ENCODE measurements at regions not wholly inside any gene's neighbourhood (a gene's known extent, or its start where the extent isn't known, plus 50 kb on each side); places are given as distances from the start of the nearest gene placed in this dataset.

DNA sequence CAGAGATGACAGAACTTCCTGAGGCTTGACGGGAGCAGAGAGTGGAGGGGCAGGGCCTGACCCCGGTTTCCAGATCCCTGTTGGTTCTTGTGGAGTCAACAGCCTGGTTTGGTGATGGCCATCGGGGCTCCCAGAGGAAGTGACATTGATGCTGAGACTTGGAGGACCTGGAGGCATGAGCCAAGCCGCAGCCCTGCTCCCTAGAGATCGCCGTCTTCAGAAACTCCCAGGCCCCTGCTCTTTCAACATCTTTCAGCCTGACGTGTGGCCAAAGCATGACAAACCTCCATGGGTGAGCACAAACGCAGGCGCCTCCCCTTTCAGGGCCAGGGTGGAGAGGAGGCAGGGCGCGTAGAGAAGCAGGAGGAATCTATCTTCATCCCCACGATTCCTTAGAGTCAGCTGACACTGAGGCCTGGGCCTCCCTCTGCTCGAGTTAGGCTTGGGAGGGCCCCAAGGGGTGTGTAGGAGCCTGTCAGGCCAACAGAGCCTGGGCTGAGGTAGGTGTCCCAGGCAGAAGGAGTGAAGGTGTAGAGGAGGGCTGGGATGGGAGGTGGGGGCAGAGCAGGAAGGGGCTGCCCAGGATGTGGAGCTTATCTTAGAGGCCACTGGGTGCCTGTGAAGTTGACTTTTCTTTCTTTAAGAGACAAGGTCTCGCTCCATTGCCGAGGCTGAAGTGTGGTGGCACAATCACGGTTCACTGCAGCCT lies 56.1 kb upstream of the MED9 start:
- Histone ChIP-seq H3K4me1 (peaks cover 33% of the 10 kb centered on the region), H3K36me3 (ENCODE audit: control insufficient read depth, insufficient read depth, low read length) (no peaks in the 10 kb centered on the region), H3K27me3 (replicated peaks; ENCODE audit: control insufficient read depth, insufficient read depth, low read length) (no peaks in the 10 kb centered on the region), H3K9me3 (peaks cover 39% of the 10 kb centered on the region), H3K4me3 (ENCODE audit: low read depth, low read length) (no peak overlapping the region)
- Mint-ChIP-seq H3K27me3 (ENCODE audit: insufficient read depth, unreplicated experiment) (no peaks in the 10 kb centered on the region), H3K9me3 (ENCODE audit: unreplicated experiment) (peaks cover 31% of the 10 kb centered on the region), H3K36me3 (ENCODE audit: insufficient read depth, unreplicated experiment) (peaks cover 5% of the 10 kb centered on the region), H3K4me3 (ENCODE audit: unreplicated experiment) (no peak overlapping the region), H3K4me1 (ENCODE audit: low read depth, unreplicated experiment) (peaks cover 34% of the 10 kb centered on the region), H3K27ac (ENCODE audit: unreplicated experiment) (no peak overlapping the region)
- ChIA-PET POLR2A (no interaction called here), CTCF (no interaction called here)
- no peak for DNase-seq
- TF ChIP-seq, protein P1, sequence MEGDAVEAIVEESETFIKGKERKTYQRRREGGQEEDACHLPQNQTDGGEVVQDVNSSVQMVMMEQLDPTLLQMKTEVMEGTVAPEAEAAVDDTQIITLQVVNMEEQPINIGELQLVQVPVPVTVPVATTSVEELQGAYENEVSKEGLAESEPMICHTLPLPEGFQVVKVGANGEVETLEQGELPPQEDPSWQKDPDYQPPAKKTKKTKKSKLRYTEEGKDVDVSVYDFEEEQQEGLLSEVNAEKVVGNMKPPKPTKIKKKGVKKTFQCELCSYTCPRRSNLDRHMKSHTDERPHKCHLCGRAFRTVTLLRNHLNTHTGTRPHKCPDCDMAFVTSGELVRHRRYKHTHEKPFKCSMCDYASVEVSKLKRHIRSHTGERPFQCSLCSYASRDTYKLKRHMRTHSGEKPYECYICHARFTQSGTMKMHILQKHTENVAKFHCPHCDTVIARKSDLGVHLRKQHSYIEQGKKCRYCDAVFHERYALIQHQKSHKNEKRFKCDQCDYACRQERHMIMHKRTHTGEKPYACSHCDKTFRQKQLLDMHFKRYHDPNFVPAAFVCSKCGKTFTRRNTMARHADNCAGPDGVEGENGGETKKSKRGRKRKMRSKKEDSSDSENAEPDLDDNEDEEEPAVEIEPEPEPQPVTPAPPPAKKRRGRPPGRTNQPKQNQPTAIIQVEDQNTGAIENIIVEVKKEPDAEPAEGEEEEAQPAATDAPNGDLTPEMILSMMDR (IDR thresholded peaks at IDR 0.05; ENCODE audit: insufficient read depth in 1 of 2, low read depth in 1 of 2, low read length in 1 of 2, severe bottlenecking in 1 of 2, unreplicated experiment in 1 of 2): no peak
- intact Hi-C loops (cut with micrococcal nuclease; ENCODE audit: unreplicated experiment): no loop called here
- no TSS peak for BruUV-seq (replicated peaks)

DNA sequence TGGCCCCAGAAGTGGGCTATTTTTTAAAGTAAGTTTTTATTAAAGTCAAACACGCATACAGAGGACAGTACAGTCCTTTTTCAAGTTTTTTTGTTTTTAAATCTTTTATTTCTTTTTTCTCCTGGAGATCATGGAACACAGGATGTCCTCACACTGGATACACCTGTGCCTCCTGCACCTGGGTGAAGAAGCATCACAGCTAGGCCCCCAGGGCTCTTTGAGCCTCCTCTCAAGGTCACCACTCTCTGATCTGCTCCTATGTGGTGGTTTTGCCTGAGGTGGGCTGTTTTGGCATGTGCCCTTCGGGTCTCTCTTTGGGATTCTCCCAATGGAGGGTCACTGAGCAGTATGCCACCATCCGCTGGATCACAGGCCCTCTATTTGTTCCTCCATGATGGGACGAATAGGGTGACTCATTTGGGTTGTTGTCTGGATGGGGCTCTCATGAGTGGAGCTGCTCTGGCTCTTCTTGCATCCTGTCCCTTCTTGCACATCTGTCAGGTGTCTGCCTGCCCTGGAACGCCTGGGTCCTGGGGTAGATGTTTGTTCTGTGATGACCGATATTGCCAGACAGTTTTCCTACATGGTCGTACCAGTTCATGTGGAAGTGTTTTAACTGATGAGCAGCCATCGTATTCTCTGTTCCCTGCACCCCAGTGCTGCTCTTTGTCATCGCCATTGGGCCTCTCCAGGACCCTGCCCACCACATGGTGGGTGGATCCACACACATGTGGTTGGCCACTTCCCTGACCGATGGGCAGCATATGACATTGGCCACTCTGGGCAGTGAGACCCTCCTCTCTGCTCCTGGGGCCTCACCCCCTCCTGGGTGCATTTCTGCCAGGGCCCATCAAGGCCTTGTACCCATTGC lies 55.2 kb upstream of the MED9 start:
- Mint-ChIP-seq H3K36me3 (ENCODE audit: insufficient read depth, unreplicated experiment) (peaks cover 5% of the 10 kb centered on the region), H3K27ac (ENCODE audit: unreplicated experiment) (no peak overlapping the region), H3K4me3 (ENCODE audit: unreplicated experiment) (no peak overlapping the region), H3K9me3 (ENCODE audit: unreplicated experiment) (peaks cover 31% of the 10 kb centered on the region), H3K27me3 (ENCODE audit: insufficient read depth, unreplicated experiment) (no peaks in the 10 kb centered on the region), H3K4me1 (ENCODE audit: low read depth, unreplicated experiment) (peaks cover 25% of the 10 kb centered on the region)
- CTCF ChIA-PET: no interaction called here
- H3K4me1 ChIP-seq: peaks cover 24% of the 10 kb centered on the region
- no peak for DNase-seq
- peaks cover 40% of the 10 kb centered on the region for H3K9me3 ChIP-seq
- POLR2A ChIA-PET: no interaction called here
- no peaks in the 10 kb centered on the region for H3K36me3 ChIP-seq (ENCODE audit: control insufficient read depth, insufficient read depth, low read length)
- no peak overlapping the region for H3K4me3 ChIP-seq (ENCODE audit: low read depth, low read length)
- H3K27me3 ChIP-seq (replicated peaks; ENCODE audit: control insufficient read depth, insufficient read depth, low read length): no peaks in the 10 kb centered on the region
- intact Hi-C loops (cut with micrococcal nuclease; ENCODE audit: unreplicated experiment): no loop called here
- TF ChIP-seq, protein P1 (IDR thresholded peaks at IDR 0.05; ENCODE audit: insufficient read depth in 1 of 2, low read depth in 1 of 2, low read length in 1 of 2, severe bottlenecking in 1 of 2, unreplicated experiment in 1 of 2): no peak
- BruUV-seq (replicated peaks): no TSS peak

DNA sequence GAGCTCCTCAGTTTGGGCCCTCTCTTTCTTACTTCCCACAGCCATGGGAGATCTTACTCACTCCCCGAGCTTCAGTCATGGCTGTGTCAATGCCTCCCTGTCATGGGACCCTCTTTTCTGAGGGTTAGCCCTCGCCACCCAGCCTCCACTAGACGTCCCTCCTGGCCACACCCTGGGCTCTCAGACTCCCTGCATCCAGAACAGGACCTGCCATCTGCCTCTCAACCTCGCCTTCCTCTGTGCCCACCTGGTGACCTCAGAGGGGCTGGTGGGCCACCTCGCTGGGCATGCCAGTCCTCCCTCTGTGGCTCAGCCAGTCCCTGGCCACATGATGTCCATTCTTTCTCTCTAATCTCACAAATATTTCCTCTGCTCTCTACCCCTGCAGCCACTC lies 54.6 kb upstream of the MED9 start:
- no peak overlapping the region for H3K4me3 Mint-ChIP-seq (ENCODE audit: unreplicated experiment)
- H3K4me3 ChIP-seq (ENCODE audit: low read depth, low read length): no peak overlapping the region
- H3K4me1 ChIP-seq: peaks cover 18% of the 10 kb centered on the region
- no peaks in the 10 kb centered on the region for H3K27me3 Mint-ChIP-seq (ENCODE audit: insufficient read depth, unreplicated experiment)
- peaks cover 19% of the 10 kb centered on the region for H3K4me1 Mint-ChIP-seq (ENCODE audit: low read depth, unreplicated experiment)
- H3K9me3 ChIP-seq: peaks cover 40% of the 10 kb centered on the region
- no peaks in the 10 kb centered on the region for H3K27me3 ChIP-seq (replicated peaks; ENCODE audit: control insufficient read depth, insufficient read depth, low read length)
- TF ChIP-seq, protein P1 (IDR thresholded peaks at IDR 0.05; ENCODE audit: insufficient read depth in 1 of 2, low read depth in 1 of 2, low read length in 1 of 2, severe bottlenecking in 1 of 2, unreplicated experiment in 1 of 2): no peak
- H3K36me3 Mint-ChIP-seq (ENCODE audit: insufficient read depth, unreplicated experiment): peaks cover 5% of the 10 kb centered on the region
- ChIA-PET CTCF (no interaction called here), POLR2A (no interaction called here)
- no peaks in the 10 kb centered on the region for H3K36me3 ChIP-seq (ENCODE audit: control insufficient read depth, insufficient read depth, low read length)
- H3K27ac Mint-ChIP-seq (ENCODE audit: unreplicated experiment): no peak overlapping the region
- H3K9me3 Mint-ChIP-seq (ENCODE audit: unreplicated experiment): peaks cover 31% of the 10 kb centered on the region
- intact Hi-C loops (cut with micrococcal nuclease; ENCODE audit: unreplicated experiment): no loop called here
- no TSS peak for BruUV-seq (replicated peaks)
- no peak for DNase-seq
